ENCODE measurements at regions not wholly inside any gene's neighbourhood (a gene's known extent, or its start where the extent isn't known, plus 50 kb on each side); places are given as distances from the start of the nearest gene placed in this dataset.

DNA sequence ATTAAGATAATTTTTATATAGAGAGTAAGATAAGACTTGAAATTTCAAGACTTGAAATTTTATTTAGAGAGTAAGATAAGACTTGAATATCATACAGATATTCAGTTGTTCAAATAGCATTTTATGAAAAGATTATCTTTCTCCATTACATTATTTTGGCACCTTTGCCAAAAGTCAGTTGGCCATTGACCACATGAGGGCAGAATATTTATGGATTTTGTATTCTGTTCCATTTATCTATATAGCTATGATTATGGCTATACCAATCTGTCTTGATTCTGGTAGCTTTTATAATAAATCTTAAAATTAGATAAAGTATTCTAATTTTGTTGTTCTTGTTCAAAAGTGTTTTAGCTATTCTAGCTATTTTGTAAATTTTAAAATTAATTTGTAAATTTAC, 537.9 kb upstream of the GJE1 start:
- in situ Hi-C loops (cut with MboI; ENCODE audit: low sequenced_read_pairs): no loop called here

- in situ Hi-C loops (cut with MboI; ENCODE audit: low sequenced_read_pairs): no loop called here
Measured at GRCh38 chr6:141593311-141593710, 539.4 kb upstream of the GJE1 start.

DNA sequence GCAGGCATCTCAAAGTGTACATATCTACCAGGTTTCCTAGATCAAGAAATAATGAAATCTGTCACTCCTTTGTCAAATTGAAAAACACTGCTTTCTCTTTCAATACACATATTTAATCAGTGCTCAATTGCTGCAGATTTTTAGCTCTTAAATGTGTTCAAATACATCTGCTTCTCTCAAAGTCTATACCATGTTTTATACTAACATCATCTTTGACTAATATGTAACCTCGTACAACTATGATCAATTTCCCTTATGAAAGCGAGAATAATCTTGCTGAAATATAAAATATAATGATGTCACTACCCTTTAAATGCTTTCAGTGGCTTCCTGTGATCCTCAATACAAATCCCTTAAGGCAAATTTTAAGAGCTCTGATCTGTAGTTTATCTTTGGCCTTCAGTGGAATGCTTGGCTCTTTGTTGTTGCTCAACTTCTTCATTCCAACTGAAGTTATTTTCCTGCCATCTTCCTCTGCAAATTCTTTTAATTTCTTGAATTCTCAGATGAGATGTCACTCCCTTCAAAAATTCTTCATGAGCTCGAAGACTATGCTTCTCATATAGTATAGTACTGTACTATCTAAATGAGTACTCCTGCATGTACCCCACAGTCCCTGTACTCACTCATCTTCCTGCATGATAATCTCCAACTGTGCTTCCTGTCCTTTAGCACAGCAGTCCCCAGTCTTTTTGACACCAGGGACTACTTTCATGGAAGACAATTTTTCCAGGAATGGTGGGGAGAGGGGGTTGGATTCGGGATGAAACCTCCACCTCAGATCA, 545.1 kb upstream of the GJE1 start:
- in situ Hi-C loops (cut with MboI; ENCODE audit: low sequenced_read_pairs): no loop called here

DNA sequence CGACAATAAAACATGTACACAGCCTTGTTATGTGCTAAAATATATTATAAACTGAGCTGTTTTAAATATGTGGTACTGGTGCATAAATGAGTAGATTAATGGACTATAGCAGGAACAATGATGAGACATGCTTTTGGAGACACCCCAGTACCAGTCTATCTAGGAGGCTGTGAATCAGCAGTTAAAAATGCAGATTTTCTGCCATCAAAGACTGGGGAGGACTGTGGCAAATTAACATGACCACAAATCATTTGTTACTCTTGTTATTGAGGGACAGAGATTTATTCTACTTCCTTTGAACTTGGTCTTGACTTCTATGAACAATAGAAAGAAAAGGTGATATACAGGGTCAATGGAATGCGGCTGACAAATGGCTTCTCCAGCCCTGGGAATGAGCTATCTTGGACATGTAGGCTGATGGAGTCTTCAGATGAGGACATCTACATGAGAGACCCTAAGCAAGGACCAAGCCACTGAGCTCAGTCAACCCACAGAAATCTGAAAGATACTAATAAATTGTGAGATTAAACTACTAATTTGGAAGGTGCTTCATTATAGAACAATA, 551.7 kb upstream of the GJE1 start:
- in situ Hi-C loops (cut with MboI; ENCODE audit: low sequenced_read_pairs): no loop called here

DNA sequence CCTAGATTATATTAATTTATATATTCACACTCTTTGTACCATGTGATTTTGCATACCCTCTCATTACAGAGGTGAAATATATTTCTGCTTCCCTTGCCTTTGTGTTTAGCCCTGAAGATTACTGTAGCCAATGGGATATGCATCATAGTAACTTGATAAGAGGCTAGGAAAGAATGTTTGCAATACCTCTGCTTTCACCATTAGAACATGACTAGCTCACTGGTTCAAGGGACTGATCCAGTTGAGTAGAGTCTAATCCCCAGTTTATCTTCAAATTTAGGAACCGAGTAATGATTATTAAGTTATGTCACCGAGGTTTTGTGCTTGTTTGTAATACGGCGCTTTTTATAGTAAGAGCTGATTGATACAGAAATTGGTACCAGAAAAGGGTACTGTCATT, 552.6 kb upstream of the GJE1 start:
- in situ Hi-C loops (cut with MboI; ENCODE audit: low sequenced_read_pairs): no loop called here

- in situ Hi-C loops (cut with MboI; ENCODE audit: low sequenced_read_pairs): no loop called here
Measured at GRCh38 chr6:141576751-141577150, 556.0 kb upstream of the GJE1 start.

DNA sequence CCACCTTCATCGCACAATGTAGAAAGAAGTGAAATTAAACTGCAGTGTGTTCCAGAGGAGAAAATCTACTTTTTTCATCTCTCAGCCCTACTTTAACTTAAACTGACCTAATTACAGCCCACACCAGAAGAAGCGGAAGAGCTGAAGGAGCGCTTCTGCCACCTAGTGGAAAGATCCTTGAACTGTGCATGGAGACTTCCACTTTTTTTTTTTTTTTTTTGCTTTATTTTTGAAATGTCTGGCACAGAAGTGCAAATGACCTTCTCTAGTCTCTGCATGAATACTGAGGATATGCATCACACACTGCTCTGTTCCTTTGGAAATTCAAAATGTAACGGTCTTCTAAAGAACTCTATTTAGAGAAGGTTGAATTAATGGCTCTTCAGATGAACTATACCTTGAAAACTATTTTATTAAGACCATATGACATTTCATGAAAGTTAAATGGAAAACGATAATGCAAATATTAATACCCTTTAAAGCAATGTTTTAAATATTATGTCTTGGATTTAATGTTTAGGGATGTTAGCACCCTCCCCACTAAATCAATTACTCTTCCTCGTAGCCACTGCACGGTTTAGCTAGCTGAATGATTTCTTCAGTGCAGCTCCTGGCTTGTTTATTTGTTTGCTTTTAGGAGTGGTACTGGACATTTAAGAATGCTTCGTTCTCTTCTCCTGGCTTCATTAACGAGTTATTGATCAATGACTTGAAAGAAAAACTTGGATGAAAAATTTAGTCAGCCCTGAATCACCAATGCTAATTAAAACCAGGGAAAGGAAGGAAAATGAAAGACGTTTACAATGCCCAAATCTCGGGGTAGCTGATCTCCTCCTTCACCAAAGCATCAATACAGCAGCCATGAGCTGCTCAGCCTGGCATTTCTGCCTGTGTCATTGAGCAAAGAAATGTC, 569.6 kb upstream of the GJE1 start:
- in situ Hi-C loops (cut with MboI; ENCODE audit: low sequenced_read_pairs): no loop called here

GRCh38 chr6:141562186-141562811, 570.4 kb upstream of the GJE1 start:
- in situ Hi-C loops (cut with MboI; ENCODE audit: low sequenced_read_pairs): no loop called here

GRCh38 chr6:141561154-141561553, 571.6 kb upstream of the GJE1 start:
- in situ Hi-C loops (cut with MboI; ENCODE audit: low sequenced_read_pairs): no loop called here

GRCh38 chr6:141552463-141552862, 580.3 kb upstream of the GJE1 start:
- in situ Hi-C loops (cut with MboI; ENCODE audit: low sequenced_read_pairs): no loop called here

DNA sequence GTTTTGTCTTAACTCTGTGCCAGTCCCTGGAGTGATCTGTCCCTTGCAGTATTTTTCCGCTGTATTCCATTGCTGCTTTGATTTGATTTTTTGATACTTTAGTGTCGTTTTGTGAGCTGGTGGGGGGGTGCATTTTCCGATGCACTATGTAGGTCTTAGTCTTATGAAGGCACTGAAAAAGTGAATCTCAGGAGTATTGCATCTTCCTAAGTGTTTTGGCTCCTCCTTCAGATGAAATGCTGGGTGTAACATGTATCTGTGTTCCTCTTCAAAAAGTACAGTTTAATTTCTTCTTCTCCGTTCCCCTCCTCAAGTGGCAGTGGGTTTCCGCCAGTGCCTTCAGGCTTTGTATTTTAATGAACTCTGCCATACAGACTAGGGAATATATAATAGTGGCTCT, 580.7 kb upstream of the GJE1 start:
- in situ Hi-C loops (cut with MboI; ENCODE audit: low sequenced_read_pairs): no loop called here

DNA sequence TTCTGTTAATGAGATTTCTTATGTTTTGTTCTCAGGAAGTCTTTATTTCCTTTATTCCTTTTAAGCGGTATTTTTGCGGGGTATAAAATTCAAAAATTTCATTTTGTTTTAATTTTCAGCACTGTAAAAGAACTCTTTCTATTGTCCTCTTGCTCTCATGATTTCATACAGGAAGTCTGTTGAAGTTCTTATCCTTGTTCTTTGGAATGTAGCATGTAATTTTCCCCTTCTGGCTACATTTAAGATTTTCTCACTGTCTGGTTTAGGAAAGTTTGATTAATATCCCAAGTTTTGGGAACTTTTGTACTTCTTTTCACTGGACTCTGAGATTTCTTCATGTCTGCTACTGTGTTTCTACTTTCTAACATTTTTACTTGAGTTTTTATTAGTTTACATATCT, 581.4 kb upstream of the GJE1 start:
- in situ Hi-C loops (cut with MboI; ENCODE audit: low sequenced_read_pairs): no loop called here

DNA sequence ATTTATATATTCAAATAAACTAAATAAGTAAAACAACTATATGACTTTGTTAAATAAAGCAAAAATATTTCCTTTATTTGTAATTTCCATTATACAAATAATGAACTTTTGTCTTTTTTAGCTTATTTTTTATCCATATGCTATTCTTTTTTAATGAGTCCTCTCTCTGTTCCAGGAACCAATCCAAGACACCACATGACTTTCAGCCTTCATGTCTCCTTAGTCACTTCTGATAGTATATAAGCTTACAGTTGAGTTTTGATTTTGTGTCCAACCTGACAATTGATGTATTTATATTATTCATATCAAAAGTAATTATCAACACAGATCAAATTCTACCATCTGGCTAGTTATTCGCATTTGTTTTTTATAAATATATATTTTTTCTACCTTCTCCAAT, 582.3 kb upstream of the GJE1 start:
- in situ Hi-C loops (cut with MboI; ENCODE audit: low sequenced_read_pairs): no loop called here

DNA sequence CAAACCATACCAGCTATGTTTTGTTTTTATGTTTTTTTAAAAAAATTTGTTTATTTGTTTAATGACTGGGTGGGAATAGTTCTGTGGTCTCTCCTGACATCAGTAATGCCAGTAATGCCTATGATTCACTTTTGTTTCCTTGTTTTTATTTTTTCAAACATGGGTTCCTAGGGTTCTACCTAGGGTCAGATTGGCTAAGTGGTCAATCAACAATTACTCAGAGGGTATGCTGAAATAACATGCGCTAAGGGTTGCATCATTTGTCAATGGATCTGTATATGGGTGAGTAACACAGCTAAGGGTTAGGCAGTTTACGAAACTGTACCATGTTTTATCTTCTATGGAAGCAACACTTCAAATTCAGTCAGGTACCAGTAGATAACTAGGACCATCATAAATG, 583.8 kb upstream of the GJE1 start:
- in situ Hi-C loops (cut with MboI; ENCODE audit: low sequenced_read_pairs): no loop called here

DNA sequence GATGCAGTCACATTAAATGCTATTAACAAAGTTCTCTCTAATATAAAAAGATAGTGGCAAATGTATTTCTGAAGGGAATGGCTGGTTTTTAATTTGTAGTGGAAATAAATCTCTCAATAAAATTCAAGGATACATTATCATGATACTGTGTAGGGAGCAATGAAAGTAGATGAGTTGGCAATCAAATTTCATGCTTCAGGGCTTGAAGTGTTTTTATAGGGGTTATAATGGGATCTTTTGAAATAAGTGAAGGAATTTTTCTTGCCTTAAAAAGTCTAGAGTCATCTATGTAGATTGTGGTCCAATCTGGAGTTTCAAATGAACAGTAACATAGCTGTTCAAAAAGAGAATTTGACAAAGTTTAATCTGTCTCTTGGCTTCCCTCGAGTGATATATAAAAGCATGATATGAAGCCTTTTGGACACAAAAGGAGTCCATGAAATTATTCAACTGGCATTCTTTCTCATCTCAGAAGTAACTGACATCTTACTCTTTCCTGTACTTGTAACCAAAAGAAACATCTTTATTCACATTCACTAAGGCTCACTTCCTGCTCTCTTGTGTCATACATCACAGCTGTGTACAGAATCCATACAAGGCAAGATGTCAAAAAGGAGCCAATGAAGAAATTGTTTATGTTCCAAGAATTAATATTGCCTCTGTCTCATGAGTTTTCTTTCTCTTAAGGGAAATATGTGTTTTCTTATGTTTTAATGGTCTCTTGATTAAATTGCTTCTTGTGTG, 591.0 kb upstream of the GJE1 start:
- in situ Hi-C loops (cut with MboI; ENCODE audit: low sequenced_read_pairs): no loop called here

DNA sequence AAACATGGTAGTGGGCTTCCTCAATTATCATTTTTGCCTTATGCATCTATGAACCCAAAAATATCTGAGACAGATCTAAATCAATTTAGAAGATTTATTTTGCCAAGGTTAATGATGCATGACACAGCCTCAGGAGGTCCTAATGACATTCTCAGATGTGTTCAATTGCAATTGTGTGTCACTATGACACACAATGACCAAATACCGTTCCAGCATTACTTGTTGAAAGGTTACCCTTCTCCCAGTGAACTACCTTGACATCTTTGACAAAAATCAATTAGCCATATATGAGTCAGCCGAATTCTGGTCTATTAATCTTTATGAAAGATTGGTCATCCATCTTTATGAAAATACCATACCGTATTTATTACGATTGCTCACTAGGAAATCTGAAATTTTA, 592.5 kb upstream of the GJE1 start:
- in situ Hi-C loops (cut with MboI; ENCODE audit: low sequenced_read_pairs): no loop called here

DNA sequence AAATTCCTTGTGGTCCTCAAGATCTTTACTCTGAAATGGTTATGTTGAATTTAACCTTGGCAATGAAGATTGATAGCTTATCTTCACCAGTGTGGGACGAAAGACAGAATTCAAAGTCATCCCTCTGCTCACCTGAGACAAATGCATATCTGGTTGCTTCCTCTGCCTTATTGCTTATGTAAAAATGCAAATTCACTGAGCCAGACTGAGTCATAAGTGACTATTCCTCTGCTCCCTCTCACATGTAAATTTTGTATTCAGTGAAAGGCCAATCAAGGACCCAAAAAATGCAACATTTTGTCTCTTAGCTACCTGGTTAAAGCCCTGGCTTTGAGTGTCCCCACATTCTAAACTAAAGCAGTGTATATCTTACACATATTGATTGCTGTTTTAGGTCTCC, 593.1 kb upstream of the GJE1 start:
- in situ Hi-C loops (cut with MboI; ENCODE audit: low sequenced_read_pairs): no loop called here

DNA sequence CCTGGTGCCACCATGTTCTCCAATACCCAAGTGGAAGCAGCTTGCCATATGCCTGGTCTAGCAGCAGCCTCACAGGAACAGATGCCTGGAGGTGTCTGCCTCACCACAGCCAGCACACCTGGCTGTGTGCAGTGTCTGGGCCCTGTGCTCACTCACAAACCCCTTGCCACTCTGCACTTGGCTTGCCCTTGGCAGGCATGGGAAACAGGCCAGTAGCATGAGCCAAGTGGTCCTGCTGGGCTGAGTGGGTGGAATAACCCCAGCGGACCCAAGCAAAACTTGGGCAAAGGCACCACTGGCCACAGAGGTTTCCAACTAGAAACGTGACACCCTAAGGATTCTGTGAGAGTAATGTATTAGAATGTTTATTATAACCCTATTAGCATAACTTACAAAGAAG, 600.5 kb upstream of the GJE1 start:
- in situ Hi-C loops (cut with MboI; ENCODE audit: low sequenced_read_pairs): no loop called here

- in situ Hi-C loops (cut with MboI; ENCODE audit: low sequenced_read_pairs): no loop called here
Measured at GRCh38 chr6:141531040-141531439, 601.7 kb upstream of the GJE1 start.

DNA sequence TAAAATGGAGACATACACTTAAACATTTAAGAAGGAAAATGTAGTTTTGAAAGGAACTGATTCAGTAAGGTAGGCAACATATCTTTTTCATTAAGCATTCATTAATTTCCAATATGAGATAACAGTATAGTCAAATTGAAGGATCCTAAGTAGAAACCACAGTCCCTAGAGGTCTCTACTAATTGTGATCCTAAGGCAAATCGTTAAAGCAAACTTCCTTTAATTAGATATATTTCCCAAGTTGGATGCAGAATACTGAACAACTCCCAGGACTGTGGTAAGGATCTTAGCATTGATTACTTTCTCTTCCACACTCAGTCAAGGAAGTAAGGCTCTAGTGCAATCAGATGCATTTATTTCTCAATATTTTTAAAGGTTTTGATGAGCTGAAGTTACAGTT, 604.1 kb upstream of the GJE1 start:
- in situ Hi-C loops (cut with MboI; ENCODE audit: low sequenced_read_pairs): no loop called here

GRCh38 chr6:141526985-141527384, 605.7 kb upstream of the GJE1 start:
- in situ Hi-C loops (cut with MboI; ENCODE audit: low sequenced_read_pairs): no loop called here
